ENCODE measurements at regions not wholly inside any gene's neighbourhood (a gene's known extent, or its start where the extent isn't known, plus 50 kb on each side); places are given as distances from the start of the nearest gene placed in this dataset.

GRCh38 chr12:127296591-127296990 lies 970.4 kb upstream of the TMEM132C start:
- Histone ChIP-seq H3K4me2 (ENCODE audit: low read length) (no peak overlapping the region), H2AFZ (ENCODE audit: low read depth, low read length) (no peak overlapping the region), H3K4me3 (ENCODE audit: low read length) (no peak overlapping the region), H4K20me1 (ENCODE audit: insufficient read depth) (no peaks in the 10 kb centered on the region), H3K36me3 (ENCODE audit: insufficient read depth, low read length) (no peaks in the 10 kb centered on the region), H3K9ac (ENCODE audit: low read length) (no peak overlapping the region), H3F3A (ENCODE audit: insufficient read depth, low read length, poor library complexity, severe bottlenecking) (no peaks in the 10 kb centered on the region), H3K9me3 (ENCODE audit: low read length) (no peaks in the 10 kb centered on the region), H3K9me2 (ENCODE audit: insufficient read depth, low read length) (no peaks in the 10 kb centered on the region), H3K27ac (ENCODE audit: low read length) (no peak overlapping the region), H3K27me3 (ENCODE audit: insufficient read depth, low read depth, low read length) (no peaks in the 10 kb centered on the region), H3K79me2 (replicated peaks; ENCODE audit: insufficient read depth, low read length) (no peaks in the 10 kb centered on the region)
- TF ChIP-seq, protein P1, sequence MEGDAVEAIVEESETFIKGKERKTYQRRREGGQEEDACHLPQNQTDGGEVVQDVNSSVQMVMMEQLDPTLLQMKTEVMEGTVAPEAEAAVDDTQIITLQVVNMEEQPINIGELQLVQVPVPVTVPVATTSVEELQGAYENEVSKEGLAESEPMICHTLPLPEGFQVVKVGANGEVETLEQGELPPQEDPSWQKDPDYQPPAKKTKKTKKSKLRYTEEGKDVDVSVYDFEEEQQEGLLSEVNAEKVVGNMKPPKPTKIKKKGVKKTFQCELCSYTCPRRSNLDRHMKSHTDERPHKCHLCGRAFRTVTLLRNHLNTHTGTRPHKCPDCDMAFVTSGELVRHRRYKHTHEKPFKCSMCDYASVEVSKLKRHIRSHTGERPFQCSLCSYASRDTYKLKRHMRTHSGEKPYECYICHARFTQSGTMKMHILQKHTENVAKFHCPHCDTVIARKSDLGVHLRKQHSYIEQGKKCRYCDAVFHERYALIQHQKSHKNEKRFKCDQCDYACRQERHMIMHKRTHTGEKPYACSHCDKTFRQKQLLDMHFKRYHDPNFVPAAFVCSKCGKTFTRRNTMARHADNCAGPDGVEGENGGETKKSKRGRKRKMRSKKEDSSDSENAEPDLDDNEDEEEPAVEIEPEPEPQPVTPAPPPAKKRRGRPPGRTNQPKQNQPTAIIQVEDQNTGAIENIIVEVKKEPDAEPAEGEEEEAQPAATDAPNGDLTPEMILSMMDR (IDR thresholded peaks at IDR 0.05; ENCODE audit: poor library complexity, severe bottlenecking), result no peak
- TF ChIP-seq, protein P2, sequence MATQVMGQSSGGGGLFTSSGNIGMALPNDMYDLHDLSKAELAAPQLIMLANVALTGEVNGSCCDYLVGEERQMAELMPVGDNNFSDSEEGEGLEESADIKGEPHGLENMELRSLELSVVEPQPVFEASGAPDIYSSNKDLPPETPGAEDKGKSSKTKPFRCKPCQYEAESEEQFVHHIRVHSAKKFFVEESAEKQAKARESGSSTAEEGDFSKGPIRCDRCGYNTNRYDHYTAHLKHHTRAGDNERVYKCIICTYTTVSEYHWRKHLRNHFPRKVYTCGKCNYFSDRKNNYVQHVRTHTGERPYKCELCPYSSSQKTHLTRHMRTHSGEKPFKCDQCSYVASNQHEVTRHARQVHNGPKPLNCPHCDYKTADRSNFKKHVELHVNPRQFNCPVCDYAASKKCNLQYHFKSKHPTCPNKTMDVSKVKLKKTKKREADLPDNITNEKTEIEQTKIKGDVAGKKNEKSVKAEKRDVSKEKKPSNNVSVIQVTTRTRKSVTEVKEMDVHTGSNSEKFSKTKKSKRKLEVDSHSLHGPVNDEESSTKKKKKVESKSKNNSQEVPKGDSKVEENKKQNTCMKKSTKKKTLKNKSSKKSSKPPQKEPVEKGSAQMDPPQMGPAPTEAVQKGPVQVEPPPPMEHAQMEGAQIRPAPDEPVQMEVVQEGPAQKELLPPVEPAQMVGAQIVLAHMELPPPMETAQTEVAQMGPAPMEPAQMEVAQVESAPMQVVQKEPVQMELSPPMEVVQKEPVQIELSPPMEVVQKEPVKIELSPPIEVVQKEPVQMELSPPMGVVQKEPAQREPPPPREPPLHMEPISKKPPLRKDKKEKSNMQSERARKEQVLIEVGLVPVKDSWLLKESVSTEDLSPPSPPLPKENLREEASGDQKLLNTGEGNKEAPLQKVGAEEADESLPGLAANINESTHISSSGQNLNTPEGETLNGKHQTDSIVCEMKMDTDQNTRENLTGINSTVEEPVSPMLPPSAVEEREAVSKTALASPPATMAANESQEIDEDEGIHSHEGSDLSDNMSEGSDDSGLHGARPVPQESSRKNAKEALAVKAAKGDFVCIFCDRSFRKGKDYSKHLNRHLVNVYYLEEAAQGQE (IDR thresholded peaks at IDR 0.05; ENCODE audit: borderline replicate concordance), result no peak
- TF ChIP-seq MXI1 (conservative IDR thresholded peaks at IDR 0.05; ENCODE audit: poor library complexity, severe bottlenecking), result no peak

DNA sequence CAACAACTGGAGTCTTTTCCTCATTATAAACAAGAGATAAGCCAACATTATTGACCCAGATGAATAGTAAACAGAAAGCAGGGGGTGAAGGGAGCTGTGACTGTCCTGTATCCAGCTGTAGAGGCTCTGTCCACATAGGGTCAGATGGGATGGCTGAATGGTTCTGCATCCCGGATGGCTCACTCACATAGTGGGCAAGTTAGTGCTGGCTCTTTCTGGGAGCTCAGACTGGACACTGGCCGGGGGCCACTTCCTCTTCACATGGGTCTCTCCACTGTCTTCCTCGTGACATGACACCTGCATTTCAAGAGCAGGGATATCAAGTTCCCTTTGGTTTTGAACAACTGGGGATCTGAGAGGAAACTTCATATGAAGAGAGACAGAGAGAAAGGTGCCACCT lies 969.6 kb upstream of the TMEM132C start:
- peaks cover 3% of the 10 kb centered on the region for H3F3A ChIP-seq (ENCODE audit: insufficient read depth, low read length, poor library complexity, severe bottlenecking)
- H3K9me2 ChIP-seq (ENCODE audit: insufficient read depth, low read length), result no peaks in the 10 kb centered on the region
- TF ChIP-seq, protein P1 (IDR thresholded peaks at IDR 0.05; ENCODE audit: poor library complexity, severe bottlenecking), result no peak
- TF ChIP-seq, protein P2 (IDR thresholded peaks at IDR 0.05; ENCODE audit: borderline replicate concordance), result no peak
- no peak for TF ChIP-seq EP300 (conservative IDR thresholded peaks at IDR 0.05; ENCODE audit: poor library complexity, severe bottlenecking)
- no peak for TF ChIP-seq SMC3 (conservative IDR thresholded peaks at IDR 0.05; ENCODE audit: poor library complexity)
- no peak for TF ChIP-seq TAF1 (IDR thresholded peaks at IDR 0.05; ENCODE audit: low read depth)
- no peak for TF ChIP-seq EZH2 (IDR thresholded peaks at IDR 0.05; ENCODE audit: borderline replicate concordance, insufficient read depth, low read length, poor library complexity, severe bottlenecking)
- TF ChIP-seq RAD21 (conservative IDR thresholded peaks at IDR 0.05), result no peak
- TF ChIP-seq POLR2AphosphoS5 (IDR thresholded peaks at IDR 0.05), result no peak
- TF ChIP-seq MXI1 (conservative IDR thresholded peaks at IDR 0.05; ENCODE audit: poor library complexity, severe bottlenecking), result no peak
- no peak overlapping the region for H2AFZ ChIP-seq (ENCODE audit: low read depth, low read length)
- H3K79me2 ChIP-seq (replicated peaks; ENCODE audit: insufficient read depth, low read length), result no peaks in the 10 kb centered on the region
- no peaks in the 10 kb centered on the region for H3K27me3 ChIP-seq (ENCODE audit: insufficient read depth, low read depth, low read length)
- no peak overlapping the region for H3K4me3 ChIP-seq (ENCODE audit: low read length)
- H3K9me3 ChIP-seq (ENCODE audit: low read length), result no peaks in the 10 kb centered on the region
- H4K20me1 ChIP-seq (ENCODE audit: insufficient read depth), result no peaks in the 10 kb centered on the region
- H3K36me3 ChIP-seq (ENCODE audit: insufficient read depth, low read length), result no peaks in the 10 kb centered on the region
- H3K9ac ChIP-seq (ENCODE audit: low read length), result no peak overlapping the region
- H3K27ac ChIP-seq (ENCODE audit: low read length), result no peak overlapping the region
- H3K4me2 ChIP-seq (ENCODE audit: low read length), result no peak overlapping the region
